ENCODE measurements at regions not wholly inside any gene's neighbourhood (a gene's known extent, or its start where the extent isn't known, plus 50 kb on each side); places are given as distances from the start of the nearest gene placed in this dataset.

GRCh38 chr1:83741770-83742169 is 257.2 kb downstream of the TTLL7 start:
- no peak for DNase-seq (ENCODE audit: low read depth, low spot score)
- no peak overlapping the region for H3K27ac ChIP-seq

GRCh38 chr1:83741348-83741747 is 257.6 kb downstream of the TTLL7 start:
- no peak for DNase-seq (ENCODE audit: low read depth, low spot score)
- H3K27ac ChIP-seq, result no peak overlapping the region

- no peak for DNase-seq (ENCODE audit: low read depth, low spot score)
- no peak overlapping the region for H3K27ac ChIP-seq
Measured at GRCh38 chr1:83735526-83735925, 263.4 kb downstream of the TTLL7 start.

- H3K27ac ChIP-seq, result no peak overlapping the region
- DNase-seq (ENCODE audit: low read depth, low spot score), result no peak
Measured at GRCh38 chr1:83734420-83734819, 264.5 kb downstream of the TTLL7 start.

- no peak overlapping the region for H3K27ac ChIP-seq
- no peak for DNase-seq (ENCODE audit: low read depth, low spot score)
Measured at GRCh38 chr1:83725735-83726360, 273.1 kb downstream of the TTLL7 start.

- no peak overlapping the region for H3K27ac ChIP-seq
- no peak for DNase-seq (ENCODE audit: low read depth, low spot score)
Measured at GRCh38 chr1:83718338-83718737, 280.6 kb downstream of the TTLL7 start.

- no peak overlapping the region for H3K27ac ChIP-seq
- no peak for DNase-seq (ENCODE audit: low read depth, low spot score)
Measured at GRCh38 chr1:83717785-83718184, 281.1 kb downstream of the TTLL7 start.

- no peak overlapping the region for H3K27ac ChIP-seq
- no peak for DNase-seq (ENCODE audit: low read depth, low spot score)
Measured at GRCh38 chr1:83716641-83717040, 282.3 kb downstream of the TTLL7 start.

- no peak overlapping the region for H3K27ac ChIP-seq
- no peak for DNase-seq (ENCODE audit: low read depth, low spot score)
Measured at GRCh38 chr1:83715550-83715949, 283.4 kb downstream of the TTLL7 start.

GRCh38 chr1:83709662-83710061 is 289.3 kb downstream of the TTLL7 start:
- DNase-seq (ENCODE audit: low read depth, low spot score), result no peak
- no peak overlapping the region for H3K27ac ChIP-seq

- DNase-seq (ENCODE audit: low read depth, low spot score), result no peak
- H3K27ac ChIP-seq, result no peak overlapping the region
Measured at GRCh38 chr1:83706354-83706938, 292.5 kb downstream of the TTLL7 start.

GRCh38 chr1:83705091-83705490 is 293.8 kb downstream of the TTLL7 start:
- no peak for DNase-seq (ENCODE audit: low read depth, low spot score)
- H3K27ac ChIP-seq, result no peak overlapping the region

GRCh38 chr1:83704350-83704749 is 294.6 kb downstream of the TTLL7 start:
- no peak for DNase-seq (ENCODE audit: low read depth, low spot score)

GRCh38 chr1:83702356-83702755 is 296.6 kb downstream of the TTLL7 start:
- H3K27ac ChIP-seq, result no peak overlapping the region
- DNase-seq (ENCODE audit: low read depth, low spot score), result no peak

More at GRCh38 chr1:83704350-83704749, 294.6 kb downstream of the TTLL7 start:
- no peak overlapping the region for H3K27ac ChIP-seq

GRCh38 chr1:83701355-83701754 is 297.6 kb downstream of the TTLL7 start:
- no peak for DNase-seq (ENCODE audit: low read depth, low spot score)
- H3K27ac ChIP-seq, result no peak overlapping the region

GRCh38 chr1:83698644-83699043 is 300.3 kb downstream of the TTLL7 start:
- no peak for DNase-seq (ENCODE audit: low read depth, low spot score)
- H3K27ac ChIP-seq, result no peak overlapping the region

GRCh38 chr1:83697961-83698360 is 301.0 kb downstream of the TTLL7 start:
- no peak overlapping the region for H3K27ac ChIP-seq
- DNase-seq (ENCODE audit: low read depth, low spot score), result no peak

GRCh38 chr1:83697220-83697619 is 301.7 kb downstream of the TTLL7 start:
- DNase-seq (ENCODE audit: low read depth, low spot score), result no peak
- no peak overlapping the region for H3K27ac ChIP-seq

GRCh38 chr1:83694449-83694848 is 304.5 kb downstream of the TTLL7 start:
- H3K27ac ChIP-seq, result no peak overlapping the region
- no peak for DNase-seq (ENCODE audit: low read depth, low spot score)

- DNase-seq (ENCODE audit: low read depth, low spot score), result no peak
- H3K27ac ChIP-seq, result no peak overlapping the region
Measured at GRCh38 chr1:83693427-83694126, 305.4 kb downstream of the TTLL7 start.

GRCh38 chr1:83692524-83693381 is 306.2 kb downstream of the TTLL7 start:
- no peak for DNase-seq (ENCODE audit: low read depth, low spot score)
- no peak overlapping the region for H3K27ac ChIP-seq
